B cell (primary cell): ENCODE measurements at regions not wholly inside any gene's neighbourhood (a gene's known extent, or its start where the extent isn't known, plus 50 kb on each side); places are given as distances from the start of the nearest gene placed in this dataset.

Experiments
- ATAC-seq: fragments of 200-7000 bp; cut with Tn5 transposase; one replicate; pipeline ENCODE4 v1.10.0; 2021; ENCODE audit warnings: low read depth, mild to moderate bottlenecking, moderate number of reproducible peaks, moderate library complexity
- CTCF ChIA-PET: fragments of 350-600 bp; sonication (Branson Sonifier 250); formaldehyde crosslinking; loops from one replicate; lab custom pipeline; 2021; ENCODE audit warnings: antibody characterized with exemption, inconsistent platforms; lab: Charles Lee
- POLR2A ChIA-PET: fragments of 350-600 bp; sonication (Branson Sonifier 250); formaldehyde crosslinking; loops from one replicate; lab custom pipeline; 2021; ENCODE audit warnings: antibody characterized with exemption; lab: Charles Lee
- DNase-seq: peaks from one replicate; pipeline ENCODE4 v3.0.0; 2013
- H2AFZ ChIP-seq: 2 replicates; pipeline ENCODE4 v1.6.1; 2012; ENCODE audit warnings: mild to moderate bottlenecking, low read depth, low read length; ENCODE audit not compliant: insufficient read depth, poor library complexity, severe bottlenecking
- H3K27ac ChIP-seq, 2 donors: 1 replicate in 1 of 2; 2 replicates in 1 of 2; pipeline ENCODE4 v1.5.1; 2012 to 2013; ENCODE audit warnings: low read length in 2 of 2, mild to moderate bottlenecking in 2 of 2, moderate library complexity in 1 of 2
- H3K27me3 ChIP-seq, 4 experiments: fragments of 200-600 bp in 1 of 4; sonication (generic) in 1 of 4; replicated peaks in 1 of 4; 1 replicate in 2 of 4; 2 replicates in 2 of 4; pipeline versions ENCODE4 v1.6.1 to v1.7.0; 2013 to 2016; ENCODE audit warnings: low read length in 3 of 4, mild to moderate bottlenecking in 2 of 4, mixed read lengths in 1 of 4, moderate library complexity in 1 of 4; ENCODE audit not compliant: insufficient read depth in 4 of 4, control insufficient read depth in 3 of 4; ENCODE audit errors: control extremely low read depth in 1 of 4
- H3K36me3 ChIP-seq, 2 experiments: replicated peaks in 1 of 2; 1 replicate in 1 of 2; 2 replicates in 1 of 2; pipeline versions ENCODE4 v1.6.1 to v1.7.1; 2013; ENCODE audit warnings: low read length in 1 of 2; ENCODE audit not compliant: insufficient read depth in 2 of 2, control insufficient read depth in 1 of 2; ENCODE audit errors: control extremely low read depth in 1 of 2, extremely low read depth in 1 of 2
- H3K4me1 ChIP-seq, 2 donors: fragments of 200-600 bp in 1 of 2; sonication (generic) in 1 of 2; 1 replicate in 1 of 2; 2 replicates in 1 of 2; pipeline versions ENCODE4 v1.5.1 to v1.6.1; 2013 to 2017; ENCODE audit warnings: low read length in 2 of 2; ENCODE audit not compliant: control insufficient read depth in 2 of 2, insufficient read depth in 2 of 2
- H3K4me2 ChIP-seq: replicated peaks from 2 replicates; pipeline ENCODE3; 2012; ENCODE audit warnings: mild to moderate bottlenecking, low read depth, low read length; ENCODE audit not compliant: poor library complexity, severe bottlenecking
- H3K4me3 ChIP-seq, 5 experiments: fragments of 200-600 bp in 1 of 5; sonication (generic) in 1 of 5; 1 replicate in 3 of 5; 2 replicates in 2 of 5; pipeline versions ENCODE4 v1.5.1 to v1.7.0; 2011 to 2016; ENCODE audit warnings: low read length in 4 of 5, mild to moderate bottlenecking in 4 of 5, low read depth in 2 of 5, control low read depth in 1 of 5, moderate library complexity in 1 of 5; ENCODE audit not compliant: insufficient read depth in 1 of 5; ENCODE audit errors: control extremely low read depth in 1 of 5, extremely low read depth in 1 of 5
- H3K79me2 ChIP-seq: fragments of 200-600 bp; sonication (generic); one replicate; pipeline ENCODE4 v1.6.0; 2016; ENCODE audit warnings: low read length; ENCODE audit not compliant: control insufficient read depth, insufficient read depth
- H3K9ac ChIP-seq: fragments of 200-600 bp; sonication (generic); 2 replicates; pipeline ENCODE4 v1.6.1; 2017; ENCODE audit warnings: mild to moderate bottlenecking, low read length, moderate library complexity
- H3K9me3 ChIP-seq, 3 donors: one replicate each; pipeline versions ENCODE4 v1.6.1 to v1.7.1; 2013; ENCODE audit warnings: low read length in 2 of 3; ENCODE audit not compliant: control insufficient read depth in 2 of 3, insufficient read depth in 1 of 3; ENCODE audit errors: control extremely low read depth in 1 of 3
- H4K20me1 ChIP-seq: 2 replicates; pipeline ENCODE4 v1.6.0; 2012; ENCODE audit warnings: mild to moderate bottlenecking, low read length; ENCODE audit not compliant: insufficient read depth, control insufficient read depth, poor library complexity, severe bottlenecking
- H3K27ac Mint-ChIP-seq: one replicate; pipeline ENCODE4 v1.8.0; 2021; ENCODE audit warnings: mixed read lengths
- H3K27me3 Mint-ChIP-seq: one replicate; pipeline ENCODE4 v1.8.0; 2021; ENCODE audit warnings: mixed read lengths
- H3K4me1 Mint-ChIP-seq: one replicate; pipeline ENCODE4 v1.8.0; 2021; ENCODE audit warnings: mixed read lengths
- H3K4me3 Mint-ChIP-seq: one replicate; pipeline ENCODE4 v1.8.0; 2021; ENCODE audit warnings: mixed read lengths
- H3K9me3 Mint-ChIP-seq: one replicate; pipeline ENCODE4 v1.8.0; 2022; ENCODE audit warnings: mixed read lengths; ENCODE audit not compliant: insufficient read depth
- CTCF ChIP-seq: fragments of 200-600 bp; IDR thresholded peaks from one replicate; pipeline ENCODE4 v1.8.0; 2022; ENCODE audit warnings: antibody characterized with exemption, mild to moderate bottlenecking
- EZH2 ChIP-seq: IDR thresholded peaks from 2 replicates; pipeline ENCODE4 v1.6.1; 2012; ENCODE audit warnings: borderline replicate concordance, low read depth, mild to moderate bottlenecking, moderate library complexity, low read length; ENCODE audit not compliant: insufficient read depth, poor library complexity, severe bottlenecking
- WGBS: methylation state at CpG from one replicate; pipeline ENCODE4 v1.1.5; 2013; ENCODE audit warnings: missing lambda C conversion rate; ENCODE audit not compliant: insufficient coverage; 5-methylcytosine and 5-hydroxymethylcytosine counted together
- intact Hi-C: fragments of 100-400 bp; cut with micrococcal nuclease; formaldehyde crosslinking; loops from one replicate; pipeline ENCODE4 v1.10.0; 2022

DNA sequence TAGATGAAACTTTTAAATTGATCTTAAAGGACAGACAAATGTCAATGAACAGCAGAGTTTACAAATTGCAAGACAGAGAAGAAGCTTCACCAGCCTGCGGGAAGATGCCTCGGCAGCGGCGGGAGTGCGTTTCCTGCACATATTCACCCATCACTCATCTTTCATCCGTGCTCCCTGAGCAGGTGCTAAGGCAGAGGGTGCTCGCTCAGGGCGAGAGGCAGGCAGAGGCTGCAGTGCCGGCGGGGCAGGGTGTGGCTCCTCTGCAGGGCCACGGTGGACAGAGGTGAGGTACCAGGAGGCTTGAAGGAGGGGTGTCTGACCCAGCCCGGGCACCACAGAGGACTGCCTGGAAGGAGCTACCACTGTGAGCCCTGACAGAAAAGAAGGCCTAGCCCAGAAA, 155.2 kb upstream of the PPP2R2D start:
- H3K9ac ChIP-seq, result no peak overlapping the region
- peaks cover 19 to 28% of the 10 kb centered on the region in 2 donors for H3K4me1 ChIP-seq
- H3K27me3 ChIP-seq, result no peaks in the 10 kb centered on the region
- no peak overlapping the region for H3K4me3 ChIP-seq
- no peak overlapping the region for H3K4me2 ChIP-seq
- no peaks in the 10 kb centered on the region for H4K20me1 ChIP-seq
- Mint-ChIP-seq H3K9me3 (no peaks in the 10 kb centered on the region), H3K4me3 (no peak overlapping the region), H3K4me1 (peaks cover 15% of the 10 kb centered on the region), H3K27ac (no peak overlapping the region), H3K27me3 (peaks cover 13% of the 10 kb centered on the region)
- H3K36me3 ChIP-seq, result no peaks in the 10 kb centered on the region
- H2AFZ ChIP-seq, result no peak overlapping the region
- intact Hi-C loops, result no loop called here
- ATAC-seq, result no peak
- H3K9me3 ChIP-seq, result no peaks in the 10 kb centered on the region
- no peaks in the 10 kb centered on the region for H3K79me2 ChIP-seq
- no peak for DNase-seq
- WGBS, result 93% methylated on average over 7 of the region's 12 CpGs
- no peak overlapping the region for H3K27ac ChIP-seq
- CTCF ChIA-PET, result no interaction called here
- POLR2A ChIA-PET, result no interaction called here
- no peak for TF ChIP-seq CTCF
- TF ChIP-seq EZH2, result no peak

- no peak for TF ChIP-seq CTCF
- TF ChIP-seq EZH2, result no peak
- H3K4me1 ChIP-seq, result peaks cover 19 to 28% of the 10 kb centered on the region in 2 donors
- DNase-seq (no peak), ATAC-seq (no peak)
- no peaks in the 10 kb centered on the region for H3K79me2 ChIP-seq
- H3K27ac ChIP-seq, result no peak overlapping the region
- intact Hi-C loops, result no loop called here
- ChIA-PET CTCF (no interaction called here), POLR2A (no interaction called here)
- Mint-ChIP-seq H3K9me3 (no peaks in the 10 kb centered on the region), H3K4me3 (no peak overlapping the region), H3K4me1 (peaks cover 15% of the 10 kb centered on the region), H3K27me3 (peaks cover 13% of the 10 kb centered on the region), H3K27ac (no peak overlapping the region)
- no peaks in the 10 kb centered on the region for H3K9me3 ChIP-seq
- H3K9ac ChIP-seq, result no peak overlapping the region
- H3K4me2 ChIP-seq, result no peak overlapping the region
- WGBS, result 97% methylated on average over 17 of the region's 20 CpGs
- no peaks in the 10 kb centered on the region for H3K36me3 ChIP-seq
- no peak overlapping the region for H3K4me3 ChIP-seq
- H3K27me3 ChIP-seq, result no peaks in the 10 kb centered on the region
- H2AFZ ChIP-seq, result no peak overlapping the region
- H4K20me1 ChIP-seq, result no peaks in the 10 kb centered on the region
Observed at GRCh38 chr10:131746241-131746711, 154.5 kb upstream of the PPP2R2D start.
